T-cell (primary cell): ENCODE measurements at regions not wholly inside any gene's neighbourhood (a gene's known extent, or its start where the extent isn't known, plus 50 kb on each side); places are given as distances from the start of the nearest gene placed in this dataset.
"Not testable (repeated sequence)": the region's sequence is repeated elsewhere in the genome, so short reads cannot be mapped to it uniquely, and the experiment has no call there.

Experiments
- ATAC-seq, 4 experiments: fragments of 200-7000 bp in 3 of 4; fragments of 150-1000 bp in 1 of 4; cut with Tn5 transposase; replicated peaks in 1 of 4; 1 replicate in 3 of 4; 2 replicates in 1 of 4; pipeline ENCODE4 v1.10.0; 2021; ENCODE audit warnings: moderate library complexity in 3 of 4, mild to moderate bottlenecking in 2 of 4, moderate number of reproducible peaks in 1 of 4
- CTCF ChIA-PET, 2 donors: fragments of 300-600 bp; sonication (Branson Sonifier 250); formaldehyde crosslinking; loops; one replicate each; lab custom pipeline; 2022; ENCODE audit warnings: antibody characterized with exemption in 2 of 2; lab: Charles Lee
- POLR2A ChIA-PET, 2 donors: fragments of 300-600 bp; sonication (Branson Sonifier 250); formaldehyde crosslinking; loops; one replicate each; lab custom pipeline; 2022; ENCODE audit warnings: antibody characterized with exemption in 2 of 2; lab: Charles Lee
- DNase-seq, 35 experiments: peaks; one replicate each; pipeline versions ENCODE4 v3.0.0 to v3.0.0-alpha.2; 2013 to 2023
- H3K27ac ChIP-seq: one replicate; pipeline ENCODE4 v1.5.1; 2013; ENCODE audit warnings: low read length
- H3K27me3 ChIP-seq, 2 experiments: replicated peaks in 1 of 2; 1 replicate in 1 of 2; 2 replicates in 1 of 2; pipeline versions ENCODE4 v1.6.1 to v1.7.0; 2013; ENCODE audit warnings: low read length in 1 of 2, mixed read lengths in 1 of 2; ENCODE audit not compliant: control insufficient read depth in 2 of 2, insufficient read depth in 2 of 2; ENCODE audit errors: extremely low read depth in 1 of 2
- H3K36me3 ChIP-seq, 2 donors: 1 replicate in 1 of 2; 2 replicates in 1 of 2; pipeline versions ENCODE4 v1.6.1 to v1.7.0; 2013; ENCODE audit warnings: low read length in 1 of 2; ENCODE audit not compliant: control insufficient read depth in 2 of 2, insufficient read depth in 1 of 2; ENCODE audit errors: extremely low read depth in 1 of 2
- H3K4me1 ChIP-seq, 2 experiments: 1 replicate in 1 of 2; 2 replicates in 1 of 2; pipeline versions ENCODE4 v1.6.1 to v1.7.0; 2013; ENCODE audit warnings: low read length in 2 of 2, mixed read lengths in 1 of 2; ENCODE audit not compliant: insufficient read depth in 2 of 2, control insufficient read depth in 1 of 2; ENCODE audit errors: extremely low read depth in 1 of 2
- H3K4me3 ChIP-seq, 2 donors: 1 replicate in 1 of 2; 2 replicates in 1 of 2; pipeline versions ENCODE4 v1.5.1 to v1.7.0; 2013; ENCODE audit warnings: mild to moderate bottlenecking in 2 of 2, low read length in 1 of 2, moderate library complexity in 1 of 2; ENCODE audit not compliant: control insufficient read depth in 1 of 2; ENCODE audit errors: extremely low read depth in 1 of 2
- H3K9me3 ChIP-seq: 2 replicates; pipeline ENCODE4 v1.7.0; 2013
- H3K27ac Mint-ChIP-seq, 2 donors: one replicate each; pipeline ENCODE4 v1.8.0; 2020 to 2021; ENCODE audit warnings: mild to moderate bottlenecking in 2 of 2, mixed read lengths in 2 of 2
- H3K27me3 Mint-ChIP-seq, 2 donors: one replicate each; pipeline ENCODE4 v1.8.0; 2021 to 2022; ENCODE audit warnings: mixed read lengths in 2 of 2
- H3K36me3 Mint-ChIP-seq: one replicate; pipeline ENCODE4 v1.8.0; 2021; ENCODE audit warnings: mixed read lengths
- H3K4me1 Mint-ChIP-seq, 3 donors: one replicate each; pipeline ENCODE4 v1.8.0; 2020 to 2022; ENCODE audit warnings: mixed read lengths in 3 of 3, mild to moderate bottlenecking in 1 of 3
- H3K4me3 Mint-ChIP-seq, 3 donors: one replicate each; pipeline ENCODE4 v1.8.0; 2020 to 2022; ENCODE audit warnings: mild to moderate bottlenecking in 3 of 3, mixed read lengths in 3 of 3, moderate library complexity in 3 of 3
- H3K9me3 Mint-ChIP-seq, 3 donors: one replicate each; pipeline ENCODE4 v1.8.0; 2020 to 2022; ENCODE audit warnings: mixed read lengths in 3 of 3
- WGBS: methylation state at CpG from one replicate; pipeline ENCODE4 v1.1.5; 2013; ENCODE audit warnings: missing lambda C conversion rate; ENCODE audit not compliant: insufficient coverage; 5-methylcytosine and 5-hydroxymethylcytosine counted together

DNA sequence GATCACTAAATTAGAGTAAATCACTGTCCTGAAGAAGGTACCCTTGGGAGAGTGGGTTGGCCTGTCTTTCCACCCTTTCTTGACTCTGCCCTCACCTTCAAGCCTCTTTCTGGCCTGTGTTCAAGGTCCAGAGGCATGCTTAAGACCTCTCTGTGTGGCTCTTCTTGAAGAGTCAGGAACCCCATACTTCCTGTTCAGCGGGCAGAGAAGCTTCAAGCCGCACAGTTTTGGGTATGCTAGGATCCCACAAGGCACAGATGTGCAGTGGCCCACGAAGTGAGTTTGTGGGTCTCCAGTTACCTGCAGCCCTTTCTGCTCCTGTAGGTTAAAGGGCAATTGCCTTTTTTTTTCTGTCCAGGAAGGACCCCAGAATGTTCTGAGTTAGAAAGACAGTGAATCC lies 185.4 kb downstream of the FAM72C start:
- H3K4me1 Mint-ChIP-seq, H3K27me3 ChIP-seq, POLR2A ChIA-PET, H3K27ac ChIP-seq, H3K27me3 Mint-ChIP-seq, H3K9me3 ChIP-seq, H3K4me3 Mint-ChIP-seq, H3K36me3 ChIP-seq, H3K36me3 Mint-ChIP-seq, DNase-seq, H3K27ac Mint-ChIP-seq, H3K4me3 ChIP-seq, CTCF ChIA-PET, H3K9me3 Mint-ChIP-seq, H3K4me1 ChIP-seq: not testable (repeated sequence)
- no CpG with 5 or more reads among the region's 3 CpGs for WGBS
- peak in 1 of 4 experiments; percentile 50 for ATAC-seq

DNA sequence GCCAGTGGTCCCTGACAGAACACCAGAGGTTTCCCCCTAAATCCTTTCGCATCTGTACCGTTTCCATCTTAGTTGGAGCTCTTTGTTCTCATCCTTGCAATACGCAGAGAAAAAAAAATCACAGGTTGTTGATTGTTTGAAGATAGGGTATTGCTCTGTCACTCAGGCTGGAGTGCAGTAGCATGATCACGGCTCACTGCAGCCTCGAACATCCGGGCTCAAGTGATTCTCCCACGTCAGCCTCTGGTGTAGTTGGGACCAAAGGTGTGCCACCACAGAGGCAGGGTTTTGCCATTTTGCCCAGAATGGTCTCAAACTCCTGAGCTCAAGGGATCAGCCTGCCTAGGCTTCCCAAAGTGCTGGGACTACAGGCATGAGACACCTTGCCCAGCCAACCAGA lies 185.9 kb downstream of the FAM72C start:
- H3K9me3 Mint-ChIP-seq, DNase-seq, H3K27me3 ChIP-seq, H3K4me3 Mint-ChIP-seq, H3K9me3 ChIP-seq, H3K4me3 ChIP-seq, H3K27me3 Mint-ChIP-seq, H3K4me1 ChIP-seq, H3K36me3 Mint-ChIP-seq, H3K36me3 ChIP-seq, POLR2A ChIA-PET, H3K4me1 Mint-ChIP-seq, H3K27ac ChIP-seq, CTCF ChIA-PET, H3K27ac Mint-ChIP-seq: not testable (repeated sequence)
- no CpG with 5 or more reads among the region's 7 CpGs for WGBS
- peak in 2 of 4 experiments; percentile 18 to 52 for ATAC-seq

DNA sequence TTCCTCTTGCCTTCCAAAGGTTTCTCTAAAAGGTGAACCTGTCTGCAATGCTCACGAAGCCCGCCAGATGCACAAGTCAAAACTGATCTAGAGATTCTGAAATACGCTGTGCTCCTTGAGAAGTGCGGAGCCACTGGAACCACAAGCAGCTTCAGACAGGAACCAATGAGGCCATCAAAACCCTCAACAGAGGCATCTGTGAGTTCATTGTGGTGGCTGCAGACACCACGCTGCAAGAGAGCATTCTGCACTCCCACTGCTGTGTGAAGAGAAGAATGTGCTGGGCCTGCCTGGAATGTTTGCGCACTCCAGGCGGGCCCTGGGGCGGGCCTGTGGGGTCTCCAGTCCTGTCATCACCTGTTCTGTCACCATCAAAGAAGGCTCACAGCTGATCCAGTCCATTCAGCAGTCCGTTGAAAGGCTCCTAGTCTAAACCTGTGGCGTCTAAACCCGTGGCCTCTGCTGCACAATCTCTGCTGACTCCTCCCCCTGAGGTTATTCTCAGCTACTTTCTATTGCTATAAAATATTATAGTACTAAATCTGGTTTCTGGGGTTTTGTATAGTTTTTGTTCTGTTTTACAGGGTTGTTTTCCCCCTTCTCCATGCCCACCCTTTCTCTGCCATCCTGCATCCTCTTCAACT lies 187.4 kb downstream of the FAM72C start:
- H3K4me3 ChIP-seq, POLR2A ChIA-PET, H3K36me3 Mint-ChIP-seq, H3K4me1 ChIP-seq, H3K4me1 Mint-ChIP-seq, H3K9me3 ChIP-seq, H3K4me3 Mint-ChIP-seq, H3K27ac ChIP-seq, DNase-seq, H3K9me3 Mint-ChIP-seq, H3K27ac Mint-ChIP-seq, CTCF ChIA-PET, H3K27me3 ChIP-seq, H3K27me3 Mint-ChIP-seq, H3K36me3 ChIP-seq: not testable (repeated sequence)
- WGBS, result no CpG with 5 or more reads among the region's 11 CpGs
- ATAC-seq, result peak; percentile 74 to 98 (median 84)

DNA sequence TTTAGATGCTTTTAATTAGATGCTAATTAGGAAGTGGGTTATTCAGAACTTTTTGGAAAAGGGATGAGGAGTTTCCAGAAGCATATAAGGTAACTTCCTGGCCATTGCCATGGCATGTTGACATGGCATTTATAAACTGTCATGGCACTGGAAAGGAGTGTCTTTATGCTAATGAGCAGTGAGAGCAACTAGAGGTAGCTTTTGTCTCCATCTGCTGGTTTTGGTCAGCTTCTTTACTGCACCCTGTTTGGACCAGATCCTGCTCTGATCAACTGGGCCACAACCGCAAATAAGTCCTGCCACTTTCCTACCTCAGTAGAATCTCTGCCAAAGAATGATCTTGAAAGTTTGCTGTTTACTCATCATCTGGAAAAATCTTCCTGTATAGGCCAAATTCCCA lies 193.6 kb downstream of the FAM72C start:
- DNase-seq, H3K27ac ChIP-seq, CTCF ChIA-PET, H3K4me1 Mint-ChIP-seq, H3K36me3 ChIP-seq, POLR2A ChIA-PET, H3K9me3 Mint-ChIP-seq, H3K4me1 ChIP-seq, H3K27me3 Mint-ChIP-seq, H3K9me3 ChIP-seq, H3K4me3 ChIP-seq, H3K27ac Mint-ChIP-seq, H3K27me3 ChIP-seq, H3K36me3 Mint-ChIP-seq, H3K4me3 Mint-ChIP-seq: not testable (repeated sequence)
- ATAC-seq, result peak in 3 of 4 experiments; percentile 56 to 90 (median 68)
- no CpG with 5 or more reads among the region's 1 CpG for WGBS

DNA sequence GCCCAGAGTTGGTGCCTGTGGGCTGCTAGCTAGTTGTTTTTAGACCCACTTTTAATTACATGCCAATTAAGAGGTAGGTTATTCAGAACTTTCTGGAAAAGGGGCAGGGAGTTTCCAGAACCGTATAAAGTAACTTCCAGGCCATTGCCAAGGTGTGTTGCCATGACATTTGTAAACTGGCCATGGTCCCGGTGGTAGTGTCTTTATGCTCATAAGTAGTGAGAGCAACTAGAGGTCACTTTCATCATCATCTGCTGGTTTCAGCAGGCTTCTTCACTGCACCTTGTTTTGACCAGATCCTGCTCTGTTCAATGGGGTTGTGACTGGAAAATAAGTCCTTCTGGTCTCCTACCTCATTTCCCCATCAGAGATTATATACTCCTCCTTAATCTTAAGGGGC lies 207.0 kb downstream of the FAM72C start:
- H3K4me1 Mint-ChIP-seq, CTCF ChIA-PET, H3K36me3 Mint-ChIP-seq, DNase-seq, H3K9me3 ChIP-seq, H3K9me3 Mint-ChIP-seq, H3K27me3 ChIP-seq, H3K27ac Mint-ChIP-seq, POLR2A ChIA-PET, H3K4me3 ChIP-seq, H3K27me3 Mint-ChIP-seq, ATAC-seq, H3K4me1 ChIP-seq, H3K4me3 Mint-ChIP-seq, H3K27ac ChIP-seq, H3K36me3 ChIP-seq: not testable (repeated sequence)
- WGBS, result no CpG with 5 or more reads among the region's 2 CpGs

DNA sequence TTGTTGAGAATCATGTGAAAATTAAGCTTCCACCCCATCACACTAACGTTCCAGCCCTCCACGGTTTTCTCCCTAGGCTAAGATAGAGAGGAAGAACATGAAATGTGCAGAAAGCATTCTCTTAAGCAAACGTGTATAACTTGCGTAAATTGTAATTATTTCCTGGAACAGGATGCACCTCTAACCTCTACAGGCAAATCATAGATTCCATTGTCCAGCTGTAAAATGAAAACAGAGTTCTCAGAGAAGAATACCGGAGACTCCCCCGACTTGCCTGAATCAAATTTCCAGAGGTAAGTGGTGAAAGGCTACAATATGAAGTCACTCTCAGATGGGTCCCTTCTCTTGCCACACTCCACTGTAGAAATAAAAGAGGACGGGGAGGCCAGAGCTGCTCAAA lies 211.4 kb downstream of the FAM72C start:
- H3K4me3 Mint-ChIP-seq, H3K9me3 Mint-ChIP-seq, H3K36me3 ChIP-seq, POLR2A ChIA-PET, DNase-seq, ATAC-seq, H3K27me3 Mint-ChIP-seq, CTCF ChIA-PET, H3K27ac Mint-ChIP-seq, H3K9me3 ChIP-seq, H3K27me3 ChIP-seq, H3K36me3 Mint-ChIP-seq, H3K4me1 ChIP-seq, H3K4me3 ChIP-seq, H3K27ac ChIP-seq, H3K4me1 Mint-ChIP-seq: not testable (repeated sequence)
- no CpG with 5 or more reads among the region's 7 CpGs for WGBS

DNA sequence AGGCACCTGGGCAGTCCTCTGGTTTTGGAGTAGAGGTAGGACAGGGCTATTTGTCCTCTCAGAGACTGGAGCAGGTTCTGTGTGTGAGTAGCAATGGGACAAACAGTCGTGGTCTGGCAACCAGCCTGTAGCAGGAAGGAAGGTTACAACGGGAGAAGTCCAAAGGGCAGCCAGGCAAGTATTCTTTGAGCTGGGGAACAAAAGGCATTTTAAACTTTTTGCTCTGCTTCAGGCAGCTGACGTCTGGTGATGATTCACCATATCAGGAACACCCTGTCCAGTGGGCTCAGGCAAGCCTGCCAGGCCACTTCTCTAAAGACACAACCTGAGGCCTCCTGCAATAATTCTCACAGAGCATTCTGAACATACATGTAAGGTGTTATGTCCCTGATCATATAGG lies 215.8 kb downstream of the FAM72C start:
- DNase-seq, POLR2A ChIA-PET, H3K27ac Mint-ChIP-seq, H3K27me3 Mint-ChIP-seq, H3K4me3 Mint-ChIP-seq, H3K27ac ChIP-seq, H3K4me1 Mint-ChIP-seq, H3K9me3 ChIP-seq, H3K4me1 ChIP-seq, H3K27me3 ChIP-seq, H3K36me3 ChIP-seq, ATAC-seq, CTCF ChIA-PET, H3K4me3 ChIP-seq: not testable (repeated sequence)
- peaks cover 10% of the 10 kb centered on the region for H3K36me3 Mint-ChIP-seq
- peaks cover 0 to 10% (median 5%) of the 10 kb centered on the region in 3 donors for H3K9me3 Mint-ChIP-seq
- WGBS, result 60% methylated on average over 2 of the region's 3 CpGs
